Fibroblast of pulmonary artery (primary cell): ENCODE measurements at regions not wholly inside any gene's neighbourhood (a gene's known extent, or its start where the extent isn't known, plus 50 kb on each side); places are given as distances from the start of the nearest gene placed in this dataset.

Experiments
- DNase-seq: peaks from one replicate; pipeline ENCODE4 v3.0.0-alpha.2; 2010; ENCODE audit warnings: low read depth
- H3K4me3 ChIP-seq: replicated peaks from 2 replicates; pipeline ENCODE4 v1.5.1; 2011; ENCODE audit warnings: low read depth, mild to moderate bottlenecking, control low read depth, low read length, moderate library complexity
- TF ChIP-seq, protein P1 (sequence below): IDR thresholded peaks from 2 replicates; pipeline ENCODE4 v1.5.1; 2011; ENCODE audit warnings: mild to moderate bottlenecking, control low read depth, low read length, inconsistent platforms; ENCODE audit errors: missing control alignments

DNA sequence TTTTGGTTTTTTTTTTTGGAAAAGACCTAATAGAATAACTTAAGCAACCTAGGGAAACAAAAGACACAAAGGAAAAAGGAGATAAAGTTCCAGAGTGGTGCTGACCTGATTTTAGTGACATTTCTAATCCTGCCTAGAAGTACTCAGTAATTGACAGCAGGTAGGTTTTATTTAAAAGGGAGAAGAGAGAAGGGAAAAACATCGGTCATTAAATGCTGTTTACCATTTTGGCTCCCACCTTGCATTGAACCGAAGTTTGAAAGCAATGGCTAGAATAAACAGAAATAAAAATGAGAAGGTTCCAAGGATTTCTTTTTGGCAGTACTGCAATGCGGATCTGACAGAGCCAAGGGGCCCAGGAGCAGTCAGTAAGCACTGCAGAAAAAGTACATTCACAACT is 115.8 kb upstream of the MAOA start:
- no peak for DNase-seq
- TF ChIP-seq, protein P1, sequence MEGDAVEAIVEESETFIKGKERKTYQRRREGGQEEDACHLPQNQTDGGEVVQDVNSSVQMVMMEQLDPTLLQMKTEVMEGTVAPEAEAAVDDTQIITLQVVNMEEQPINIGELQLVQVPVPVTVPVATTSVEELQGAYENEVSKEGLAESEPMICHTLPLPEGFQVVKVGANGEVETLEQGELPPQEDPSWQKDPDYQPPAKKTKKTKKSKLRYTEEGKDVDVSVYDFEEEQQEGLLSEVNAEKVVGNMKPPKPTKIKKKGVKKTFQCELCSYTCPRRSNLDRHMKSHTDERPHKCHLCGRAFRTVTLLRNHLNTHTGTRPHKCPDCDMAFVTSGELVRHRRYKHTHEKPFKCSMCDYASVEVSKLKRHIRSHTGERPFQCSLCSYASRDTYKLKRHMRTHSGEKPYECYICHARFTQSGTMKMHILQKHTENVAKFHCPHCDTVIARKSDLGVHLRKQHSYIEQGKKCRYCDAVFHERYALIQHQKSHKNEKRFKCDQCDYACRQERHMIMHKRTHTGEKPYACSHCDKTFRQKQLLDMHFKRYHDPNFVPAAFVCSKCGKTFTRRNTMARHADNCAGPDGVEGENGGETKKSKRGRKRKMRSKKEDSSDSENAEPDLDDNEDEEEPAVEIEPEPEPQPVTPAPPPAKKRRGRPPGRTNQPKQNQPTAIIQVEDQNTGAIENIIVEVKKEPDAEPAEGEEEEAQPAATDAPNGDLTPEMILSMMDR, result no peak
- no peak overlapping the region for H3K4me3 ChIP-seq

GRCh38 chrX:43551590-43551989 is 104.5 kb upstream of the MAOA start:
- H3K4me3 ChIP-seq, result no peak overlapping the region
- DNase-seq, result peak; percentile 8
- TF ChIP-seq, protein P1, result no peak

- no peak for DNase-seq
- TF ChIP-seq, protein P1, result no peak
- H3K4me3 ChIP-seq, result no peak overlapping the region
Measured at GRCh38 chrX:43552156-43552555, 103.9 kb upstream of the MAOA start.

- TF ChIP-seq, protein P1, result no peak
- H3K4me3 ChIP-seq, result no peak overlapping the region
- no peak for DNase-seq
Measured at GRCh38 chrX:43552703-43553102, 103.4 kb upstream of the MAOA start.

- DNase-seq, result no peak
- TF ChIP-seq, protein P1, result no peak
- H3K4me3 ChIP-seq, result no peak overlapping the region
Measured at GRCh38 chrX:43553257-43553656, 102.8 kb upstream of the MAOA start.

- no peak overlapping the region for H3K4me3 ChIP-seq
- TF ChIP-seq, protein P1, result no peak
- no peak for DNase-seq
Measured at GRCh38 chrX:43556207-43556606, 99.9 kb upstream of the MAOA start.

DNA sequence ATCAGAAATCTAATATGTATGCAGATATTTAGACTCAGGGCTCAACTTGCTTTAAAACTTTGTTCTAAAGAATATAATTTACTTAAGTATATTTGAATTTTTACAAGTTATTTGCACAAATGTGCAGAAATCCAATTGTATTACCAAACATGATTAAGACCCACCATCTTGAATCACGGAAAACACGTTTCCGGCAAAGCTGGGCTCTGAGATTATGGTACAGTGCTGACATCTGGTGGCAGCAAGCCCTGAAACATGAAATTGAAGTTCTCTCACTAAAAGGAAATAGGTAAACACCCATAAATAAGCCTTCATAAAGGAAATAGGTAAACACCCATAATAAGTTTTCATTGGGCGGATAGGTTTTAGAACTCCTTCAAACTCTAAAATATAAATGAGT is 98.3 kb upstream of the MAOA start:
- TF ChIP-seq, protein P1, result peak; percentile 66
- DNase-seq, result peak; percentile 74
- H3K4me3 ChIP-seq, result no peak overlapping the region
